ENCODE measurements at regions not wholly inside any gene's neighbourhood (a gene's known extent, or its start where the extent isn't known, plus 50 kb on each side); places are given as distances from the start of the nearest gene placed in this dataset.

- H3K27me3 ChIP-seq (ENCODE audit: control insufficient read depth, low read length) = no peaks in the 10 kb centered on the region
- no peak overlapping the region for H3K27ac ChIP-seq (ENCODE audit: low read depth, low read length)
- no peak overlapping the region for H3K4me3 ChIP-seq (ENCODE audit: low read length)
- H3K36me3 ChIP-seq (ENCODE audit: control insufficient read depth, low read length) = no peaks in the 10 kb centered on the region
- no peaks in the 10 kb centered on the region for H3K9me2 ChIP-seq (replicated peaks; ENCODE audit: control insufficient read depth, low read length)
- H3K9me3 ChIP-seq (ENCODE audit: control insufficient read depth, insufficient read depth, low read length) = no peaks in the 10 kb centered on the region
- no peaks in the 10 kb centered on the region for H3K79me2 ChIP-seq (ENCODE audit: control insufficient read depth, low read length)
- H3K4me2 ChIP-seq (ENCODE audit: low read length) = no peak overlapping the region
- H3K4me1 ChIP-seq (ENCODE audit: control insufficient read depth, low read length) = no peaks in the 10 kb centered on the region
- no peaks in the 10 kb centered on the region for H4K20me1 ChIP-seq (ENCODE audit: control insufficient read depth, insufficient read depth, low read depth, low read length)
- H3F3A ChIP-seq (ENCODE audit: control insufficient read depth, insufficient read depth) = no peaks in the 10 kb centered on the region
- no peak for TF ChIP-seq EZH2phosphoT487 (IDR thresholded peaks at IDR 0.05; ENCODE audit: borderline replicate concordance, low read length)
- TF ChIP-seq, protein P1, sequence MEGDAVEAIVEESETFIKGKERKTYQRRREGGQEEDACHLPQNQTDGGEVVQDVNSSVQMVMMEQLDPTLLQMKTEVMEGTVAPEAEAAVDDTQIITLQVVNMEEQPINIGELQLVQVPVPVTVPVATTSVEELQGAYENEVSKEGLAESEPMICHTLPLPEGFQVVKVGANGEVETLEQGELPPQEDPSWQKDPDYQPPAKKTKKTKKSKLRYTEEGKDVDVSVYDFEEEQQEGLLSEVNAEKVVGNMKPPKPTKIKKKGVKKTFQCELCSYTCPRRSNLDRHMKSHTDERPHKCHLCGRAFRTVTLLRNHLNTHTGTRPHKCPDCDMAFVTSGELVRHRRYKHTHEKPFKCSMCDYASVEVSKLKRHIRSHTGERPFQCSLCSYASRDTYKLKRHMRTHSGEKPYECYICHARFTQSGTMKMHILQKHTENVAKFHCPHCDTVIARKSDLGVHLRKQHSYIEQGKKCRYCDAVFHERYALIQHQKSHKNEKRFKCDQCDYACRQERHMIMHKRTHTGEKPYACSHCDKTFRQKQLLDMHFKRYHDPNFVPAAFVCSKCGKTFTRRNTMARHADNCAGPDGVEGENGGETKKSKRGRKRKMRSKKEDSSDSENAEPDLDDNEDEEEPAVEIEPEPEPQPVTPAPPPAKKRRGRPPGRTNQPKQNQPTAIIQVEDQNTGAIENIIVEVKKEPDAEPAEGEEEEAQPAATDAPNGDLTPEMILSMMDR (IDR thresholded peaks at IDR 0.05; ENCODE audit: low read depth, low read length, poor library complexity, severe bottlenecking) = no peak
Observed at GRCh38 chr10:128560406-128560805, 434.2 kb upstream of the MKI67 start.

DNA sequence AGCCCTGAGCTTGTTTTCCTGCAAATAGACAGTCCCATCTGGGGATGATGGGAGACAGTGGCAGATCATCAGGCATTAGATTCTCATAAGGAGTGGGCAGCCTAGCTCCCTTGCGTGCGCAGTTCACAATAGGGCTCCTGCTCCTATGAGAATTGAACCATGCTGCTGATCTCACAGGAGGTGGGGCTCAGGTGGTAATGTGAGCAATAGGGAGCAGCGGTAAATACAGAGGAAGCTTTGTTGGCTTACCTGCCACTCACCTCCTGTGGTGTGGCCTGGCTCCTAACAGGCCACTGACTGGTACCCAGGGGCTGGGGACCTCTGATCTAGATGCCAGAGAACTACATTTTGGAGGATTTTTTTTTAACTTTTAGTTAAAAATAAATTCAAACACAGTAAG is 434.8 kb upstream of the MKI67 start:
- no peaks in the 10 kb centered on the region for H3K79me2 ChIP-seq (ENCODE audit: control insufficient read depth, low read length)
- H4K20me1 ChIP-seq (ENCODE audit: control insufficient read depth, insufficient read depth, low read depth, low read length) = no peaks in the 10 kb centered on the region
- H3K4me1 ChIP-seq (ENCODE audit: control insufficient read depth, low read length) = no peaks in the 10 kb centered on the region
- H3F3A ChIP-seq (ENCODE audit: control insufficient read depth, insufficient read depth) = no peaks in the 10 kb centered on the region
- TF ChIP-seq, protein P1 (IDR thresholded peaks at IDR 0.05; ENCODE audit: low read depth, low read length, poor library complexity, severe bottlenecking) = no peak
- TF ChIP-seq EZH2phosphoT487 (IDR thresholded peaks at IDR 0.05; ENCODE audit: borderline replicate concordance, low read length) = no peak
- H3K9me3 ChIP-seq (ENCODE audit: control insufficient read depth, insufficient read depth, low read length) = no peaks in the 10 kb centered on the region
- H3K9me2 ChIP-seq (replicated peaks; ENCODE audit: control insufficient read depth, low read length) = no peaks in the 10 kb centered on the region
- H3K27me3 ChIP-seq (ENCODE audit: control insufficient read depth, low read length) = no peaks in the 10 kb centered on the region
- H3K4me3 ChIP-seq (ENCODE audit: low read length) = no peak overlapping the region
- no peak overlapping the region for H3K4me2 ChIP-seq (ENCODE audit: low read length)
- no peaks in the 10 kb centered on the region for H3K36me3 ChIP-seq (ENCODE audit: control insufficient read depth, low read length)
- no peak overlapping the region for H3K27ac ChIP-seq (ENCODE audit: low read depth, low read length)

DNA sequence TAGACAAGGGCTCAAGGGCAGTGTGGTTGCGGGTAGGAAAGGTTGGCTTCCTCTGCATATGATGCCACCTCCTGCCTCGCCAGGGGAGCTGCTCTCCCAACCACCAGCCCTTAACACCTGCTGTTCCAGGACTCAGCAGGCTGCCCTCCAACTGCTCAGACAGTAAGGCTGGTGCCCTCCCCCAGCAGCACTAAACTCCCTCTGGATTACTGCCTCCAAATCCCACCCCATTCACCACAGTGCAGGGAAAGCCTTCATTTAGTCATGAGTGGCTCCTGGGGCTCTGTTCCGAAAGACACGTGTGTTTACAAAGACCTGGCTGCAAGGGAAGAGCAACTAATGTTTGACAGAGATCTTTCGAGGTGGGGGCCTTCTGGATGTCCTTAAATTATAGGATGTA is 437.2 kb upstream of the MKI67 start:
- no peaks in the 10 kb centered on the region for H3K36me3 ChIP-seq (ENCODE audit: control insufficient read depth, low read length)
- no peak overlapping the region for H3K27ac ChIP-seq (ENCODE audit: low read depth, low read length)
- H3K4me2 ChIP-seq (ENCODE audit: low read length) = no peak overlapping the region
- no peaks in the 10 kb centered on the region for H4K20me1 ChIP-seq (ENCODE audit: control insufficient read depth, insufficient read depth, low read depth, low read length)
- TF ChIP-seq, protein P1 (IDR thresholded peaks at IDR 0.05; ENCODE audit: low read depth, low read length, poor library complexity, severe bottlenecking) = no peak
- no peak for TF ChIP-seq EZH2phosphoT487 (IDR thresholded peaks at IDR 0.05; ENCODE audit: borderline replicate concordance, low read length)
- H3K4me1 ChIP-seq (ENCODE audit: control insufficient read depth, low read length) = no peaks in the 10 kb centered on the region
- no peaks in the 10 kb centered on the region for H3K27me3 ChIP-seq (ENCODE audit: control insufficient read depth, low read length)
- H3K4me3 ChIP-seq (ENCODE audit: low read length) = no peak overlapping the region
- H3K79me2 ChIP-seq (ENCODE audit: control insufficient read depth, low read length) = no peaks in the 10 kb centered on the region
- H3K9me3 ChIP-seq (ENCODE audit: control insufficient read depth, insufficient read depth, low read length) = no peaks in the 10 kb centered on the region
- H3K9me2 ChIP-seq (replicated peaks; ENCODE audit: control insufficient read depth, low read length) = no peaks in the 10 kb centered on the region
- H3F3A ChIP-seq (ENCODE audit: control insufficient read depth, insufficient read depth) = no peaks in the 10 kb centered on the region

- Histone ChIP-seq H3K27ac (ENCODE audit: low read depth, low read length) (no peak overlapping the region), H3K4me3 (ENCODE audit: low read length) (no peak overlapping the region), H3K36me3 (ENCODE audit: control insufficient read depth, low read length) (no peaks in the 10 kb centered on the region), H3K27me3 (ENCODE audit: control insufficient read depth, low read length) (no peaks in the 10 kb centered on the region), H3K9me3 (ENCODE audit: control insufficient read depth, insufficient read depth, low read length) (no peaks in the 10 kb centered on the region), H3K4me1 (ENCODE audit: control insufficient read depth, low read length) (no peaks in the 10 kb centered on the region), H4K20me1 (ENCODE audit: control insufficient read depth, insufficient read depth, low read depth, low read length) (no peaks in the 10 kb centered on the region), H3F3A (ENCODE audit: control insufficient read depth, insufficient read depth) (no peaks in the 10 kb centered on the region), H3K9me2 (replicated peaks; ENCODE audit: control insufficient read depth, low read length) (no peaks in the 10 kb centered on the region), H3K79me2 (ENCODE audit: control insufficient read depth, low read length) (no peaks in the 10 kb centered on the region), H3K4me2 (ENCODE audit: low read length) (no peak overlapping the region)
- TF ChIP-seq, protein P1 (IDR thresholded peaks at IDR 0.05; ENCODE audit: low read depth, low read length, poor library complexity, severe bottlenecking) = no peak
- TF ChIP-seq EZH2phosphoT487 (IDR thresholded peaks at IDR 0.05; ENCODE audit: borderline replicate concordance, low read length) = no peak
Observed at GRCh38 chr10:128563904-128564303, 437.7 kb upstream of the MKI67 start.

Data from DOHH2 (cell line).